HG03571 (cell line): ENCODE measurements at regions not wholly inside any gene's neighbourhood (a gene's known extent, or its start where the extent isn't known, plus 50 kb on each side); places are given as distances from the start of the nearest gene placed in this dataset.

Experiments used
- ATAC-seq: cut with Tn5 transposase; IDR thresholded peaks from one replicate; pipeline ENCODE4 v1.9.1; 2021; ENCODE audit not compliant: unreplicated experiment

GRCh38 chr1:87219141-87219540 is 109.5 kb upstream of the LMO4 start:
- no peak for ATAC-seq

GRCh38 chr1:87219626-87220025 is 109.1 kb upstream of the LMO4 start:
- no peak for ATAC-seq

GRCh38 chr1:87220993-87221392 is 107.7 kb upstream of the LMO4 start:
- no peak for ATAC-seq

- no peak for ATAC-seq
Measured at GRCh38 chr1:87224201-87224600, 104.5 kb upstream of the LMO4 start.

- ATAC-seq, result no peak
Measured at GRCh38 chr1:87225171-87225570, 103.5 kb upstream of the LMO4 start.

- no peak for ATAC-seq
Measured at GRCh38 chr1:87226341-87226760, 102.3 kb upstream of the LMO4 start.

GRCh38 chr1:87227651-87228050 is 101.0 kb upstream of the LMO4 start:
- no peak for ATAC-seq

- no peak for ATAC-seq
Measured at GRCh38 chr1:87230501-87230900, 98.2 kb upstream of the LMO4 start.

- no peak for ATAC-seq
Measured at GRCh38 chr1:87231703-87232367, 96.8 kb upstream of the LMO4 start.

GRCh38 chr1:87236585-87236984 is 92.1 kb upstream of the LMO4 start:
- no peak for ATAC-seq

- ATAC-seq, result no peak
Measured at GRCh38 chr1:87239997-87240605, 88.6 kb upstream of the LMO4 start.

- ATAC-seq, result no peak
Measured at GRCh38 chr1:87240661-87241285, 87.9 kb upstream of the LMO4 start.

- no peak for ATAC-seq
Measured at GRCh38 chr1:87242445-87243185, 86.1 kb upstream of the LMO4 start.

GRCh38 chr1:87243573-87243972 is 85.1 kb upstream of the LMO4 start:
- ATAC-seq, result no peak

- ATAC-seq, result no peak
Measured at GRCh38 chr1:87246436-87246835, 82.2 kb upstream of the LMO4 start.

- no peak for ATAC-seq
Measured at GRCh38 chr1:87249803-87250202, 78.9 kb upstream of the LMO4 start.

GRCh38 chr1:87250336-87250735 is 78.3 kb upstream of the LMO4 start:
- ATAC-seq, result no peak

- no peak for ATAC-seq
Measured at GRCh38 chr1:87252406-87252805, 76.3 kb upstream of the LMO4 start.

GRCh38 chr1:87262688-87263087 is 66.0 kb upstream of the LMO4 start:
- no peak for ATAC-seq

GRCh38 chr1:87263281-87263680 is 65.4 kb upstream of the LMO4 start:
- ATAC-seq, result no peak

- ATAC-seq, result no peak
Measured at GRCh38 chr1:87263785-87264184, 64.9 kb upstream of the LMO4 start.

GRCh38 chr1:87264976-87265375 is 63.7 kb upstream of the LMO4 start:
- no peak for ATAC-seq
